Fibroblast of lung (primary cell): ENCODE measurements at regions not wholly inside any gene's neighbourhood (a gene's known extent, or its start where the extent isn't known, plus 50 kb on each side); places are given as distances from the start of the nearest gene placed in this dataset.

Experiments used
- DNase-seq, 2 donors: peaks; one replicate each; pipeline versions ENCODE4 v3.0.0 to v3.0.0-alpha.2; 2010; ENCODE audit warnings: low read depth in 2 of 2
- H2AFZ ChIP-seq: 2 replicates; pipeline ENCODE4 v1.5.1; 2012; ENCODE audit warnings: low read length, control low read depth, inconsistent platforms
- H3K27ac ChIP-seq: 2 replicates; pipeline ENCODE4 v1.5.1; 2011; ENCODE audit warnings: low read length, control low read depth; ENCODE audit not compliant: insufficient read depth
- H3K27me3 ChIP-seq: 2 replicates; pipeline ENCODE4 v1.5.1; 2011; ENCODE audit warnings: mild to moderate bottlenecking, low read length; ENCODE audit not compliant: control insufficient read depth, insufficient read depth
- H3K36me3 ChIP-seq: 2 replicates; pipeline ENCODE4 v1.5.1; 2011; ENCODE audit warnings: low read length; ENCODE audit not compliant: control insufficient read depth, insufficient read depth
- H3K4me1 ChIP-seq: 2 replicates; pipeline ENCODE4 v1.5.1; 2011; ENCODE audit warnings: low read length; ENCODE audit not compliant: control insufficient read depth, insufficient read depth; ENCODE audit errors: extremely low read depth
- H3K4me2 ChIP-seq: 2 replicates; pipeline ENCODE4 v1.5.1; 2011; ENCODE audit warnings: low read length, control low read depth; ENCODE audit not compliant: insufficient read depth; ENCODE audit errors: extremely low read depth
- H3K4me3 ChIP-seq, 4 experiments: fragments of 200-600 bp in 1 of 4; sonication (generic) in 1 of 4; replicated peaks in 1 of 4; 2 replicates each; pipeline ENCODE4 v1.5.1; 2011 to 2016; ENCODE audit warnings: low read length in 4 of 4, low read depth in 3 of 4, mild to moderate bottlenecking in 3 of 4, control low read depth in 2 of 4, inconsistent platforms in 1 of 4, mixed read lengths in 1 of 4; ENCODE audit not compliant: insufficient read depth in 1 of 4; ENCODE audit errors: control extremely low read depth in 1 of 4
- H3K79me2 ChIP-seq: 2 replicates; pipeline ENCODE4 v1.5.1; 2012; ENCODE audit warnings: mild to moderate bottlenecking, low read length, inconsistent platforms; ENCODE audit not compliant: control insufficient read depth, insufficient read depth
- H3K9ac ChIP-seq: 2 replicates; pipeline ENCODE4 v1.5.1; 2011; ENCODE audit warnings: mild to moderate bottlenecking, low read length, control low read depth; ENCODE audit not compliant: insufficient read depth
- H3K9me3 ChIP-seq: 2 replicates; pipeline ENCODE4 v1.5.1; 2012; ENCODE audit warnings: low read depth, low read length; ENCODE audit not compliant: control insufficient read depth, insufficient read depth
- H4K20me1 ChIP-seq: 2 replicates; pipeline ENCODE4 v1.5.1; 2011; ENCODE audit warnings: low read length; ENCODE audit not compliant: control insufficient read depth, insufficient read depth; ENCODE audit errors: extremely low read depth
- EZH2 ChIP-seq: IDR thresholded peaks from 2 replicates; pipeline ENCODE4 v1.5.1; 2012; ENCODE audit warnings: low read length, control low read depth, mild to moderate bottlenecking; ENCODE audit errors: missing control alignments
- TF ChIP-seq, protein P1 (sequence below), 2 donors: IDR thresholded peaks in 1 of 2; conservative IDR thresholded peaks in 1 of 2; 1 replicate in 1 of 2; 2 replicates in 1 of 2; pipeline ENCODE4 v1.5.1; 2011 to 2012; ENCODE audit warnings: low read length in 2 of 2, control low read depth in 1 of 2, inconsistent platforms in 1 of 2, low read depth in 1 of 2, mild to moderate bottlenecking in 1 of 2

DNA sequence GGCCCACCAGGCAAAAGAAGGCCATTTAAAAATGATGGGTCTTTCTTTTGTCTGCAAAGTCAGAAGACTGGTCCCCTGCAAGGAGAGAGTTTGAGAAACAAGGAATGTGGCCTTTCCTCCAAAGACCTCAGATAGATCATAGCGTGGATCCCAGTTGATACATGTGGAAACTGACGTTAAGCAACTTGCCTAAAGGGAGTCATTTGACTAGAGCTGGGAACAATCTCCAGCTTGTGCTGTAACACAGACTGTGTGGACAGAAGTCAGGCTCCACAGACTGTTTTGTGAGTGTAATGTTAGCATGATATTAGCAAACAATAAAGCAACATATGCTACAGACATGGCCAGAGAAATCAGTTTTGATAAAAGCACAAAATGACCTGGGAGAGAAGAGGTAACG lies 140.4 kb upstream of the CITED2 start:
- peak in 1 of 2 donors; percentile 14 for DNase-seq
- H3K4me2 ChIP-seq = no peak overlapping the region
- no peaks in the 10 kb centered on the region for H4K20me1 ChIP-seq
- no peaks in the 10 kb centered on the region for H3K4me1 ChIP-seq
- H3K27me3 ChIP-seq = no peaks in the 10 kb centered on the region
- H3K79me2 ChIP-seq = no peaks in the 10 kb centered on the region
- no peak overlapping the region for H3K9ac ChIP-seq
- TF ChIP-seq EZH2 = no peak
- TF ChIP-seq, protein P1, sequence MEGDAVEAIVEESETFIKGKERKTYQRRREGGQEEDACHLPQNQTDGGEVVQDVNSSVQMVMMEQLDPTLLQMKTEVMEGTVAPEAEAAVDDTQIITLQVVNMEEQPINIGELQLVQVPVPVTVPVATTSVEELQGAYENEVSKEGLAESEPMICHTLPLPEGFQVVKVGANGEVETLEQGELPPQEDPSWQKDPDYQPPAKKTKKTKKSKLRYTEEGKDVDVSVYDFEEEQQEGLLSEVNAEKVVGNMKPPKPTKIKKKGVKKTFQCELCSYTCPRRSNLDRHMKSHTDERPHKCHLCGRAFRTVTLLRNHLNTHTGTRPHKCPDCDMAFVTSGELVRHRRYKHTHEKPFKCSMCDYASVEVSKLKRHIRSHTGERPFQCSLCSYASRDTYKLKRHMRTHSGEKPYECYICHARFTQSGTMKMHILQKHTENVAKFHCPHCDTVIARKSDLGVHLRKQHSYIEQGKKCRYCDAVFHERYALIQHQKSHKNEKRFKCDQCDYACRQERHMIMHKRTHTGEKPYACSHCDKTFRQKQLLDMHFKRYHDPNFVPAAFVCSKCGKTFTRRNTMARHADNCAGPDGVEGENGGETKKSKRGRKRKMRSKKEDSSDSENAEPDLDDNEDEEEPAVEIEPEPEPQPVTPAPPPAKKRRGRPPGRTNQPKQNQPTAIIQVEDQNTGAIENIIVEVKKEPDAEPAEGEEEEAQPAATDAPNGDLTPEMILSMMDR (conservative IDR thresholded peaks at IDR 0.05 in 1 of 2, IDR thresholded peaks at IDR 0.05 in 1 of 2; ENCODE audit: low read depth in 1 of 2, low read length in 2 of 2) = no peak
- no peaks in the 10 kb centered on the region for H3K9me3 ChIP-seq
- H3K27ac ChIP-seq = no peak overlapping the region
- H3K36me3 ChIP-seq = no peaks in the 10 kb centered on the region
- no peak overlapping the region for H2AFZ ChIP-seq
- H3K4me3 ChIP-seq = no peak overlapping the region

DNA sequence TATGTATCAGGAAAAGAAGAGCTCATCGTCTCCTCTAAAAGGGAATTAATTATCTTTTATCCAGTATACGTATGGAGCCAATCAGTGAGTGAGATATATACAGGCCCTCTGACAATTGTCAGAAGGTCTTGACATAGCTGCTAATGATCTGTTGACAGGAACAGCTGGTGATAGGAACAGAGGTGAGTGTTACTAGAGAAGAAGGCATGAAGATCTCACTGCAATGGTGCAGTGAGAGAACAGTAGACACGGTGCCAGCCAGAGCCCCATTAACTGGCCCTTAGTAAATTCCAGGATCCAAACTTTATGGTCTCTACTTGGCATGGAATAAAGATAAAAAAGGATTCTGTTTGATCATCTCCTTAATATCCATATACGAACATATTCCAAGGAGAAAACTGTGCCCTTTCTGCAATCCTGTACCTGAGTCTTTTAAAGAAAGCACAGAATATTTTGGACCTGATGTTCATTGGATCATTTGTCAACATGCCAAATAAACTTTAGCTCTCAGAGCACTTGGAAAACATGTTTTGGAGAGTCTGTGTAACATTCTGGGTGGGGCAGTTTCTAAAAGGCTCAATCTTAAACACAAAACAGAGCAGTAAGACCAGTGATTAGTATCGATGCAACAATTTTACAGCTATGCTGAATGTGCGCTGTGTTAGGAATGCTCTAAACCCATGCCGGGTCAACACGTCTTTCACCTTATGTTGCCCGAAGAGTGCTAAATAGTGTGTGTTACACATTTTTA lies 135.8 kb upstream of the CITED2 start:
- H3K4me1 ChIP-seq = no peaks in the 10 kb centered on the region
- no peaks in the 10 kb centered on the region for H4K20me1 ChIP-seq
- no peak overlapping the region for H3K4me2 ChIP-seq
- H3K9ac ChIP-seq = no peak overlapping the region
- no peak overlapping the region for H3K4me3 ChIP-seq
- no peaks in the 10 kb centered on the region for H3K36me3 ChIP-seq
- H3K27me3 ChIP-seq = no peaks in the 10 kb centered on the region
- no peak overlapping the region for H2AFZ ChIP-seq
- TF ChIP-seq EZH2 = no peak
- TF ChIP-seq, protein P1 (conservative IDR thresholded peaks at IDR 0.05 in 1 of 2, IDR thresholded peaks at IDR 0.05 in 1 of 2; ENCODE audit: low read depth in 1 of 2, low read length in 2 of 2) = no peak
- H3K27ac ChIP-seq = no peak overlapping the region
- no peaks in the 10 kb centered on the region for H3K9me3 ChIP-seq
- DNase-seq = no peak
- H3K79me2 ChIP-seq = no peaks in the 10 kb centered on the region

DNA sequence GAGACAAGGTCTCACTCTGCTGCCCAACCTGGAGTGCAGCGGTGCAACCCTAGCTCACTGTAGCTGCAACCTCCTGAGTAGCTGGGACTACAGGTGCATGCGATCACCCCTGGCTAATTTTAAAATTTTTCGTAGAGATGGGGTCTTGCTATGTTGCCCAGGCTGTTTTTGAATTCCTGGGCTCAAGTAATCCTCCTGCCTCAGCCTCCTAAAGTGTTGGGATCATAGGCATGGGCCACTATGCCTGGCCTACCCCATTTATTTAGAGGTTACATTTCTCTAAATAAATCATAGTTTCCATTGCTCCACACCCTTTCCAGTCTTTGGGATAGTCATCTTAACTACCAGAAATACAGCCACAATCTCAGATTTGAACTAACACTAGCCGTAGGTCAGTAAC lies 134.7 kb upstream of the CITED2 start:
- H3K36me3 ChIP-seq = no peaks in the 10 kb centered on the region
- TF ChIP-seq, protein P1 (conservative IDR thresholded peaks at IDR 0.05 in 1 of 2, IDR thresholded peaks at IDR 0.05 in 1 of 2; ENCODE audit: low read depth in 1 of 2, low read length in 2 of 2) = no peak
- no peak for TF ChIP-seq EZH2
- H3K27me3 ChIP-seq = no peaks in the 10 kb centered on the region
- no peaks in the 10 kb centered on the region for H3K9me3 ChIP-seq
- DNase-seq = no peak
- H3K27ac ChIP-seq = no peak overlapping the region
- no peaks in the 10 kb centered on the region for H3K4me1 ChIP-seq
- no peaks in the 10 kb centered on the region for H3K79me2 ChIP-seq
- H4K20me1 ChIP-seq = no peaks in the 10 kb centered on the region
- H3K9ac ChIP-seq = no peak overlapping the region
- no peak overlapping the region for H3K4me3 ChIP-seq
- no peak overlapping the region for H3K4me2 ChIP-seq
- no peak overlapping the region for H2AFZ ChIP-seq
